H9 (cell line): ENCODE measurements at regions not wholly inside any gene's neighbourhood (a gene's known extent, or its start where the extent isn't known, plus 50 kb on each side); places are given as distances from the start of the nearest gene placed in this dataset.
"Not testable (repeated sequence)": the region's sequence is repeated elsewhere in the genome, so short reads cannot be mapped to it uniquely, and the experiment has no call there.

Experiments used
- DNase-seq: peaks from one replicate; pipeline ENCODE4 v3.0.0-alpha.2; 2017
- H2AFZ ChIP-seq: one replicate; pipeline ENCODE4 v1.6.1; 2013; ENCODE audit warnings: mild to moderate bottlenecking, low read length, control low read depth, moderate library complexity
- H2AK5ac ChIP-seq: 2 replicates; pipeline ENCODE4 v1.6.1; 2013; ENCODE audit warnings: low read length, control low read depth, mixed read lengths; ENCODE audit not compliant: insufficient read length
- H2BK120ac ChIP-seq: one replicate; pipeline ENCODE4 v1.6.1; 2013; ENCODE audit warnings: low read depth, mild to moderate bottlenecking, low read length, control low read depth, inconsistent platforms; ENCODE audit not compliant: poor library complexity, severe bottlenecking
- H2BK12ac ChIP-seq: 2 replicates; pipeline ENCODE4 v1.6.1; 2013; ENCODE audit warnings: low read length, control low read depth, mixed read lengths, low read depth; ENCODE audit not compliant: insufficient read length
- H2BK15ac ChIP-seq: 2 replicates; pipeline ENCODE4 v1.6.1; 2013; ENCODE audit warnings: low read depth, low read length, control low read depth
- H2BK20ac ChIP-seq: one replicate; pipeline ENCODE4 v1.6.1; 2013; ENCODE audit warnings: low read depth, mild to moderate bottlenecking, low read length, control low read depth, inconsistent platforms; ENCODE audit not compliant: poor library complexity, severe bottlenecking
- H2BK5ac ChIP-seq: 2 replicates; pipeline ENCODE4 v1.6.1; 2013; ENCODE audit warnings: low read length, control low read depth, mixed read lengths; ENCODE audit not compliant: insufficient read length
- H3K14ac ChIP-seq: 2 replicates; pipeline ENCODE4 v1.6.1; 2013; ENCODE audit warnings: low read length, control low read depth; ENCODE audit not compliant: insufficient read depth
- H3K18ac ChIP-seq: 2 replicates; pipeline ENCODE4 v1.6.1; 2013; ENCODE audit warnings: low read depth, mild to moderate bottlenecking, mixed read lengths, low read length, control low read depth; ENCODE audit not compliant: insufficient read length
- H3K23ac ChIP-seq: 2 replicates; pipeline ENCODE4 v1.6.1; 2013; ENCODE audit warnings: low read length, control low read depth, mixed read lengths, low read depth; ENCODE audit not compliant: insufficient read length
- H3K23me2 ChIP-seq: 2 replicates; pipeline ENCODE4 v1.6.1; 2013; ENCODE audit warnings: low read depth, mild to moderate bottlenecking, mixed read lengths, low read length, control low read depth; ENCODE audit not compliant: insufficient read length, poor library complexity, severe bottlenecking
- H3K27ac ChIP-seq: 2 replicates; pipeline ENCODE4 v1.5.1; 2013; ENCODE audit warnings: low read length, control low read depth, mixed read lengths, low read depth; ENCODE audit not compliant: insufficient read length
- H3K27me3 ChIP-seq: 2 replicates; pipeline ENCODE4 v1.6.1; 2013; ENCODE audit warnings: low read length, control low read depth, inconsistent platforms; ENCODE audit not compliant: insufficient read depth
- H3K4ac ChIP-seq: 2 replicates; pipeline ENCODE4 v1.6.1; 2013; ENCODE audit warnings: low read depth, mild to moderate bottlenecking, control low read depth, inconsistent platforms, low read length, moderate library complexity
- H3K4me1 ChIP-seq: 2 replicates; pipeline ENCODE4 v1.6.1; 2013; ENCODE audit warnings: low read length, control low read depth, inconsistent platforms; ENCODE audit not compliant: insufficient read depth
- H3K4me2 ChIP-seq: 2 replicates; pipeline ENCODE4 v1.6.1; 2013; ENCODE audit warnings: low read length, control low read depth, mixed read lengths; ENCODE audit not compliant: insufficient read length, insufficient read depth
- H3K56ac ChIP-seq: 2 replicates; pipeline ENCODE4 v1.6.1; 2013; ENCODE audit warnings: low read depth, mild to moderate bottlenecking, mixed read lengths, low read length, control low read depth; ENCODE audit not compliant: insufficient read length
- H3K79me1 ChIP-seq: 2 replicates; pipeline ENCODE4 v1.6.1; 2013; ENCODE audit warnings: low read depth, mild to moderate bottlenecking, moderate library complexity, low read length, control low read depth, inconsistent platforms; ENCODE audit not compliant: insufficient read depth, poor library complexity, severe bottlenecking
- H3K79me2 ChIP-seq: 2 replicates; pipeline ENCODE4 v1.6.1; 2013; ENCODE audit warnings: low read length, control low read depth, inconsistent platforms; ENCODE audit not compliant: insufficient read depth
- H3K9ac ChIP-seq: 2 replicates; pipeline ENCODE4 v1.6.1; 2013; ENCODE audit warnings: low read length, control low read depth, mixed read lengths; ENCODE audit not compliant: insufficient read length; ENCODE audit errors: extremely low read depth
- H3K9me3 ChIP-seq: one replicate; pipeline ENCODE4 v1.6.1; 2013; ENCODE audit warnings: low read depth, low read length, inconsistent platforms; ENCODE audit not compliant: control insufficient read depth
- H3T11ph ChIP-seq: one replicate; pipeline ENCODE4 v1.6.1; 2013; ENCODE audit warnings: mild to moderate bottlenecking, low read length, control low read depth, inconsistent platforms
- H4K20me1 ChIP-seq: one replicate; pipeline ENCODE4 v1.6.1; 2013; ENCODE audit not compliant: control insufficient read depth, insufficient read length, insufficient read depth
- H4K5ac ChIP-seq: 2 replicates; pipeline ENCODE4 v1.6.1; 2013; ENCODE audit warnings: low read depth, mild to moderate bottlenecking, mixed read lengths, low read length, control low read depth; ENCODE audit not compliant: insufficient read length
- H4K8ac ChIP-seq: replicated peaks from 2 replicates; pipeline ENCODE4 v1.6.1; 2013; ENCODE audit warnings: low read length, control low read depth, mixed read lengths, low read depth; ENCODE audit not compliant: insufficient read length
- H4K91ac ChIP-seq: 2 replicates; pipeline ENCODE4 v1.6.1; 2013; ENCODE audit warnings: low read depth, mild to moderate bottlenecking, moderate library complexity, mixed read lengths, low read length, control low read depth; ENCODE audit not compliant: insufficient read length
- H3K27ac Mint-ChIP-seq, 3 experiments: 2 replicates in 2 of 3; 3 replicates in 1 of 3; pipeline ENCODE4 v1.8.0; 2020 to 2021; ENCODE audit warnings: mixed read lengths in 3 of 3, mild to moderate bottlenecking in 1 of 3, moderate library complexity in 1 of 3
- H3K27me3 Mint-ChIP-seq: 2 replicates; pipeline ENCODE4 v1.8.0; 2021; ENCODE audit warnings: low read depth, mild to moderate bottlenecking, moderate library complexity, mixed read lengths
- H3K36me3 Mint-ChIP-seq, 3 experiments: 2 replicates in 2 of 3; 3 replicates in 1 of 3; pipeline ENCODE4 v1.8.0; 2020 to 2021; ENCODE audit warnings: low read depth in 3 of 3, mixed read lengths in 3 of 3; ENCODE audit not compliant: insufficient read depth in 1 of 3
- H3K4me1 Mint-ChIP-seq, 2 experiments: 2 replicates each; pipeline ENCODE4 v1.8.0; 2020; ENCODE audit warnings: mixed read lengths in 2 of 2
- H3K4me3 Mint-ChIP-seq, 2 experiments: 2 replicates in 1 of 2; 3 replicates in 1 of 2; pipeline ENCODE4 v1.8.0; 2020 to 2021; ENCODE audit warnings: mild to moderate bottlenecking in 2 of 2, mixed read lengths in 2 of 2, moderate library complexity in 1 of 2
- H3K9me3 Mint-ChIP-seq, 2 experiments: 2 replicates in 1 of 2; 3 replicates in 1 of 2; pipeline ENCODE4 v1.8.0; 2020; ENCODE audit warnings: mild to moderate bottlenecking in 2 of 2, mixed read lengths in 2 of 2, moderate library complexity in 1 of 2
- WGBS: extraction: QIAGEN DNeasy Blood & Tissue Kit; methylation state at CpG from one replicate; pipeline ENCODE4 v1.1.7; 2013; ENCODE audit warnings: missing lambda C conversion rate, low lambda C conversion rate, mixed read lengths; ENCODE audit not compliant: insufficient read length; ENCODE audit errors: extremely low coverage; 5-methylcytosine and 5-hydroxymethylcytosine counted together

DNA sequence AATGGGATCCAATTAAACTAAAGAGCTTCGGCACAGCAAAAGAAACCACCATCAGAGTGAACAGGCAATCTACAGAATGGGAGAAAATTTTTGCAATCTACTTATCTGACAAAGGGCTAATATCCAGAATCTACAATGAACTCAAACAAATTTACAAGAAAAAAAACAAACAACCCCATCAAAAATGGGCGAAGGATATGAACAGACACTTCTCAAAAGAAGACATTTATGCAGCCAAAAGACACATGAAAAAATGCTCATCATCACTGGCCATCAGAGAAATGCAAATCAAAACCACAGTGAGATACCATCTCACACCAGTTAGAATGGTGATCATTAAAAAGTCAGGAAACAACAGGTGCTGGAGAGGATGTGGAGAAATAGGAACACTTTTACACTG lies 158.8 kb upstream of the VIPR2 start:
- not testable (repeated sequence) for H3K27ac ChIP-seq, H3K79me2 ChIP-seq, H3K79me1 ChIP-seq, H3K23ac ChIP-seq, H3K23me2 ChIP-seq, H3K4me3 Mint-ChIP-seq, H3T11ph ChIP-seq, H4K5ac ChIP-seq, H3K4ac ChIP-seq, H3K27ac Mint-ChIP-seq, H3K9ac ChIP-seq, H3K56ac ChIP-seq, H2BK15ac ChIP-seq, H2AK5ac ChIP-seq, H3K4me1 Mint-ChIP-seq, H2BK12ac ChIP-seq, H3K14ac ChIP-seq, H2BK5ac ChIP-seq, H3K27me3 Mint-ChIP-seq, H3K4me1 ChIP-seq, DNase-seq, H4K91ac ChIP-seq, H2AFZ ChIP-seq, H3K9me3 ChIP-seq, H3K36me3 Mint-ChIP-seq, H4K20me1 ChIP-seq, H3K4me2 ChIP-seq, H2BK20ac ChIP-seq, H3K27me3 ChIP-seq, H2BK120ac ChIP-seq, H3K18ac ChIP-seq, H4K8ac ChIP-seq
- WGBS, result no CpG with 5 or more reads among the region's 2 CpGs
- H3K9me3 Mint-ChIP-seq, result peaks cover 30 to 66% of the 10 kb centered on the region in 2 experiments
